NCI-H2196 (cell line): ENCODE measurements at regions not wholly inside any gene's neighbourhood (a gene's known extent, or its start where the extent isn't known, plus 50 kb on each side); places are given as distances from the start of the nearest gene placed in this dataset.

Experiments
- DNase-seq: peaks from one replicate; lab custom pipeline; 2025; ENCODE audit not compliant: unreplicated experiment; lab: John Stamatoyannopoulos, UW

GRCh38 chr10:105992928-105993327, 1171.6 kb downstream of the SORCS1 start:
- no peak for DNase-seq

GRCh38 chr10:105990529-105990928, 1174.0 kb downstream of the SORCS1 start:
- no peak for DNase-seq

- DNase-seq: no peak
These were observed 1174.5 kb downstream of the SORCS1 start for GRCh38 chr10:105989995-105990394.

- no peak for DNase-seq
These were observed 1175.7 kb downstream of the SORCS1 start for GRCh38 chr10:105988848-105989247.

GRCh38 chr10:105986912-105987635, 1177.4 kb downstream of the SORCS1 start:
- no peak for DNase-seq

- no peak for DNase-seq
These were observed 1178.0 kb downstream of the SORCS1 start for GRCh38 chr10:105986486-105986885.

GRCh38 chr10:105982735-105983134, 1181.8 kb downstream of the SORCS1 start:
- DNase-seq: no peak

GRCh38 chr10:105981679-105982078, 1182.8 kb downstream of the SORCS1 start:
- DNase-seq: no peak

GRCh38 chr10:105974803-105975456, 1189.6 kb downstream of the SORCS1 start:
- no peak for DNase-seq

- DNase-seq: no peak
These were observed 1190.6 kb downstream of the SORCS1 start for GRCh38 chr10:105973902-105974301.

- DNase-seq: no peak
These were observed 1191.1 kb downstream of the SORCS1 start for GRCh38 chr10:105973360-105973759.

- no peak for DNase-seq
These were observed 1193.0 kb downstream of the SORCS1 start for GRCh38 chr10:105971460-105971859.

- DNase-seq: no peak
These were observed 1194.6 kb downstream of the SORCS1 start for GRCh38 chr10:105969884-105970377.

- DNase-seq: no peak
These were observed 1195.8 kb downstream of the SORCS1 start for GRCh38 chr10:105968666-105969065.

- no peak for DNase-seq
These were observed 1197.2 kb downstream of the SORCS1 start for GRCh38 chr10:105967256-105967655.

- DNase-seq: no peak
These were observed 1199.4 kb downstream of the SORCS1 start for GRCh38 chr10:105965141-105965540.

- no peak for DNase-seq
These were observed 1200.5 kb downstream of the SORCS1 start for GRCh38 chr10:105964009-105964408.

GRCh38 chr10:105963334-105963884, 1201.1 kb downstream of the SORCS1 start:
- no peak for DNase-seq

GRCh38 chr10:105956550-105956949, 1208.0 kb downstream of the SORCS1 start:
- DNase-seq: no peak

- DNase-seq: no peak
These were observed 1210.6 kb downstream of the SORCS1 start for GRCh38 chr10:105953861-105954260.

GRCh38 chr10:105953056-105953455, 1211.5 kb downstream of the SORCS1 start:
- no peak for DNase-seq

- DNase-seq: no peak
These were observed 1212.4 kb downstream of the SORCS1 start for GRCh38 chr10:105952153-105952552.
